B cell (primary cell): ENCODE measurements at regions not wholly inside any gene's neighbourhood (a gene's known extent, or its start where the extent isn't known, plus 50 kb on each side); places are given as distances from the start of the nearest gene placed in this dataset.
"Not testable (repeated sequence)": the region's sequence is repeated elsewhere in the genome, so short reads cannot be mapped to it uniquely, and the experiment has no call there.

Experiments used
- EZH2 ChIP-seq: IDR thresholded peaks from 2 replicates; pipeline ENCODE4 v1.6.1; 2012; ENCODE audit warnings: borderline replicate concordance, low read depth, mild to moderate bottlenecking, moderate library complexity, low read length; ENCODE audit not compliant: insufficient read depth, poor library complexity, severe bottlenecking
- TF ChIP-seq, protein P1 (sequence below): fragments of 200-600 bp; IDR thresholded peaks from one replicate; pipeline ENCODE4 v1.8.0; 2022; ENCODE audit warnings: antibody characterized with exemption, mild to moderate bottlenecking

DNA sequence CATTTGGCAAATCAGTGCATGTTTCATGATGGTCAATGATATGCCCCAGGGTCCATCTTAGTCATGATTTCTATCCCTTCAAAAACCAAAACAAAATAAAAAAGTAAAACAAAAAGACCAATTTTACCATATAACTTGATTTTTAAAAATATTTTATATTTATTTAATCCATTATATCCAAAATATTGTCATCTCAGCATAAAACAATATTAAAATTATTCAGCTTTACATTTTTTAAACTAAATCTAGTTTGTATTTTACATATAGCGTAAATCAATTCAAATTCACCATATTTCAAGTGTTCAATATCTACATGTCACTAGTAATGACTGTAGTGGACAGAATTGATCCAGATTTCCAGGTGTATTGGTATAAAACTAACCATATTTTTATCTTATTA is 187.4 kb upstream of the C1QTNF3 start:
- TF ChIP-seq, protein P1, sequence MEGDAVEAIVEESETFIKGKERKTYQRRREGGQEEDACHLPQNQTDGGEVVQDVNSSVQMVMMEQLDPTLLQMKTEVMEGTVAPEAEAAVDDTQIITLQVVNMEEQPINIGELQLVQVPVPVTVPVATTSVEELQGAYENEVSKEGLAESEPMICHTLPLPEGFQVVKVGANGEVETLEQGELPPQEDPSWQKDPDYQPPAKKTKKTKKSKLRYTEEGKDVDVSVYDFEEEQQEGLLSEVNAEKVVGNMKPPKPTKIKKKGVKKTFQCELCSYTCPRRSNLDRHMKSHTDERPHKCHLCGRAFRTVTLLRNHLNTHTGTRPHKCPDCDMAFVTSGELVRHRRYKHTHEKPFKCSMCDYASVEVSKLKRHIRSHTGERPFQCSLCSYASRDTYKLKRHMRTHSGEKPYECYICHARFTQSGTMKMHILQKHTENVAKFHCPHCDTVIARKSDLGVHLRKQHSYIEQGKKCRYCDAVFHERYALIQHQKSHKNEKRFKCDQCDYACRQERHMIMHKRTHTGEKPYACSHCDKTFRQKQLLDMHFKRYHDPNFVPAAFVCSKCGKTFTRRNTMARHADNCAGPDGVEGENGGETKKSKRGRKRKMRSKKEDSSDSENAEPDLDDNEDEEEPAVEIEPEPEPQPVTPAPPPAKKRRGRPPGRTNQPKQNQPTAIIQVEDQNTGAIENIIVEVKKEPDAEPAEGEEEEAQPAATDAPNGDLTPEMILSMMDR = not testable (repeated sequence)
- not testable (repeated sequence) for TF ChIP-seq EZH2
